ENCODE measurements at regions not wholly inside any gene's neighbourhood (a gene's known extent, or its start where the extent isn't known, plus 50 kb on each side); places are given as distances from the start of the nearest gene placed in this dataset.

DNA sequence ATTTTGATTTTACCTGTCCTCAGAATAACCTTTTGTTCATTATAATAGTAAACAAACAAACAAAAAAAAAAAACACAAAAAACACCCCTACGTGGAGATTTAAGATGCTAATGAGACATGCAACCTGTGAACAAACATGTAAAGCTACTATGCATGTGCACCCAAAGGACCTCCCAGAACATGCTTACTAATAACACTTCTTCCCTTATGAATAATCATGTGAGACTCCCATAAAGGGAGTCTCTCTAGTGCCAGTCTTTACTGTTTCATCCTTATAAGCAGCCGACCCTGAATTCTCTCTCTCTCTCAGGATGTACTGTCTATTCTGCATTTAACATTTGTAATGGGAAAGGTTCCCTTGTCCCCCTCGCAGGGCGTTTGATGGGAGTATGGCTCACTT, 1051.1 kb downstream of the PCDH17 start:
- TF ChIP-seq YY1 (IDR thresholded peaks at IDR 0.05; ENCODE audit: insufficient read depth, insufficient read length) = no peak
- TF ChIP-seq ZNF274 (IDR thresholded peaks at IDR 0.05; ENCODE audit: low read depth, low read length) = no peak

Data from NT2/D1 (cell line).